HG02840 (cell line): ENCODE measurements at regions not wholly inside any gene's neighbourhood (a gene's known extent, or its start where the extent isn't known, plus 50 kb on each side); places are given as distances from the start of the nearest gene placed in this dataset.

Experiments used
- ATAC-seq: cut with Tn5 transposase; IDR thresholded peaks from one replicate; pipeline ENCODE4 v1.9.1; 2021; ENCODE audit warnings: mild to moderate bottlenecking, moderate library complexity, moderate number of reproducible peaks; ENCODE audit not compliant: unreplicated experiment, low FRiP score

DNA sequence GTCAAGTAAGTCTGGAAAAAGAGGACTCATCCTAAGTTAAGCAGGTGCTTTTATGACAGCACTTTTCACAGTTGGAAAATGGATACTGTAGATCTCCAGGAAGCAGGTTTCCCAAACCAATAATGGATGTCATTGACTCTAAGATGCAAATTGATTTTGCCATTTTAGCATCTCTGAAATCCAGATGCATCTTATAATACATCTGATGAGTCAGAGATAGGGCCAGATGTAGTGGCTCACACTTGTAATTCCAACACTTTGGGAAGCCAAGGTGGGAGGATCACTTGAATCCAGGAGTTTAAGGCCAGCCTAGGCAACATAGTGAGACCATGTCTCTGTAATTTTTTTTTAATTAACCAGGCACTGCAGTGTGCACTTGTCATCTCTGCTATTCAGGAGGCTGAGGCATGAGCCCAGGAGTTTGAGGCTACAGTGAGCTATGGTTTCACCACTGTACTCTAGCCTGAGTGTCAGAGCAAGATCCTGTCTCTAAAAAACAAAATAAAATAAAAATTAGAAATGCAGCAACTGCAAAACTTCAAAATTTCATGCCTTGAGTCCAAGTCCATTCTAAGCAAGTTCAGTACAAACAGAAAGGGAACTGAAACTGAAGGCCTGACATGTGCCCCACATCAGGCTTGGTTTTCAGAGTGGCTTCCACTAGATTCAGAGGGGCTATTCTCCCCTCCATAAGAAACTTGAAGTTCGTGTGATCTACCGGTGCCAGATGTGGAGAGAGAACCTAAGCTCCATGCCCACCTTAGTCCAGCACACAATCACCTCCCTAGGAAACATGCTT lies 267.8 kb upstream of the NCKAP5 start:
- ATAC-seq: no peak

DNA sequence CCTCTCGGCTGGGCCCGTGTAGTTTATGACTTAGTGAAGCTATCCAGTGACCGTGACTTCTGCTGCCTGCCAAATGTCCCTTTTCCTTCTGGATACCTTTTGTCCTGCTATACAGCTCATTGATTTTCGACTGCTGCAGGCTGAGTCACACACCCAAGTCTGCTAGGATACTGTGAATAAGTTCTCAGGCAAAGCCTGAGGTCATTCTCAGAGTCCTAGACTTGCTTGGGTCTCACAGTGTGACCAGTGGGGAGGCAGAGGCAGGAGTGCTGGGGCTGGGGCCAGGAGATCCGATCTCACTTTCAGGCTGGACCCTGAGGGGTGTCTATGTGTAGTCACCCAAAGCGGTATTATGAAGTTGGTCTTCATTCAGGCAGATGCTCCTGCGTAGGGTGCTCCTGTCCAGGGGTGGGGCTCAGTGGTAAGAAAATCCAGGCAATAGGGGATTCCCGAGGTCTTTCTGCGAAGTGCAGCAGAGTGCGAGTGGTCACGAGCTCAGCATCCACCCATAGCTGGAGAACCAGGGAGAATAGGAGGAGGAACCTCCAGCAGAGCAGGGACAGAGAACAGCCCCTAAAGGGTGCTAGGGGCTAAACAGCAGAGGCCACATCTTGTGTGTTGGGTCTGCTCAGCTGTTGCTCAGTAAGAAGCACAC lies 268.6 kb upstream of the NCKAP5 start:
- ATAC-seq: no peak

DNA sequence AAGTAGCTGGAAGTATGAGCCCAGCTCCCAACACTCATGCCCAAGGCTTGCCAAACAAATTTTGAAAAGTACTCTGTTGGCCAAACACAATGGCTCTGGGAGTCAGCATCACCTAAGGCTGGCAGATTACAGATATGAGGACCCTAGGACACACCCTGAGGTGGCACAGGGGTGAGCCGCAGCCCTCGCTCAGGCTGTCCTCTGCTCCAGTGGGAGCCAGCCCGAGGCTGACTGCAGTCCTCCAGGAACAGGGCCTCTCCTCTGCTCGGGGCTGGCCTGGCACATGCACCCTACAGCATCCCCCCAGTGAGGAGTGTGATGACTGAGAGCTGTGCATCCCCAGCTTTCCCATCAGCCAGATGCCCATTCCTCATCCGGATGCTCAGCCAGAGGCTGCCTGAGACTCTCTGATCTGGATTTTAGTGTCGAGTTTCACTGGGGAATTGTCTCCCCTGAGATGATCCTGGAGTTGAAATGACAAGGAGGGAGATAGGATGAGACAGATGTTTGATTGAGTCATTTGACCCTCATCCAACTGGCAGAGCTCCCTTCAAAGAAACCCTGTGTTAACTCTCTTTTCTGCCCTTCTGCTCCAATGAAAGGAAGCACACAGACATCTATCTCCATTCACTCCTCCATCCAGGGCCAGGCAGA lies 269.3 kb upstream of the NCKAP5 start:
- ATAC-seq: no peak

DNA sequence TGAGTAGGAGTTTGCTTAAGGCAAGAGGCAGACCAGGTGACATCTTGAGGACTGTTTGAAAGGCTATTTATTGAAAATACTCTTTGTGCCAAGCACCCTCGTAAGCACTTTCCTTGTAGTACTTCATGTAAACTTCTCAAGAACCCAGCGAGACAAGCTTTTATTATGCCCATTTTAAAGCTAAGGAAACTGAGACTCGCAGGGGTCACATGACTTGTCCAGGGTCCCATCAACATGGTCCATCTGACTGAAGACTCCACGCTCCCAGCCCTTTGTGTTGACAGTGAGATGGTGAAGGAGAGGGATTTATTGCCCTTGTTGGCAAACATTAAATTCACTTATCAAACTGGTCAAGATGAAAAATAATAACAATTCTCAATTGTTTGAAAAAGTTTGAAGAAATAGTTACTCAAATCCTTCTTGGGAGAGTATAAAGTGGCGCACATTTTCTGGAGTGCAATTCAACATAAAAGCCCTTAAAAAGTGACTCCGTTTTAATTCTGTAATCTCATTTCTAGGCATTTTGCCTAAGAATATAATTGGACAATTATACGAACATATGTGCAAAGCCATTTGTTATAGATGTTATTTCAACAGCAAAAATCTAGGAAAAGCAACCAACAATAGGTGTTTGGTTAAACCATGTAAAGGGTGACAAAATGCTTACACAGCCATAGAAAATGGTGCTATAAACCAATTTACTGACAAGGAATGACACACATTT lies 270.5 kb upstream of the NCKAP5 start:
- ATAC-seq: no peak

DNA sequence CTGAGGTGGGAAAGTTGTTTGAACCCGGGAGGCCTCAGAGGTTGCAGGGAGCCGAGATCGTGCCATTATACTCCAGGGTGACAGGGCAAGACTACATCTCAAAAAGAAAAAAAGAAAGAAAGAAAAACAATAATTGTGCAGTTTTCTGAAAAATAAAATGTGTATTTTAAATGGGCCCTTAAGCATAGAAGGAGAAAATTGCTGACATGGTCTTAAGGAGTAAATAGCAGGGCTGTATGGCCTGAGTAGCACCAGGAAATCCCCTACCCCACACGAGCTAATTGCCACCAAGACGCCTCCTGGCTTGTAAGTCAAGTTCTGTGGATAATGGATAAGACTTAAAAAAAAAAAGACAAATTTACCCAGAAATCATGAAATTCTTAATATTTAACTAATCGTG lies 271.4 kb upstream of the NCKAP5 start:
- no peak for ATAC-seq

DNA sequence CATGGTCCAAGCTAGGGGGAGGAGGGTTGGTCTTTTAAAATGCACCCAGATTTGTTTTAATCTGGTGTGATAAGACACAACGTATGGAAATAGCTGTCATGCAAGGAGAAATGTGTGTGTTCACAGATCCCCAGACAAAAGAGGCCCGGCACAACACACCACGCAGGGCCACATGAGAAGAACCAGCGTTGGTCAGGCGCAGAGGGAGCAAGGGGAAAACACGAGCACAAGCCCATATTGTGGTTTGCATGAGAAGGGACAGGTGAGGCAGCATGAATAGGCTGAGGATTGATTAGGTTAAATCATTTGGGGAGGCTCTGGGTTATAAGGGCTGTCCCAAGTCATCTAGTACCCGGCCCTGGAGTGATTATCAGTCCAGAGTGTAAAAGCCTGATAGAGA lies 272.5 kb upstream of the NCKAP5 start:
- no peak for ATAC-seq

DNA sequence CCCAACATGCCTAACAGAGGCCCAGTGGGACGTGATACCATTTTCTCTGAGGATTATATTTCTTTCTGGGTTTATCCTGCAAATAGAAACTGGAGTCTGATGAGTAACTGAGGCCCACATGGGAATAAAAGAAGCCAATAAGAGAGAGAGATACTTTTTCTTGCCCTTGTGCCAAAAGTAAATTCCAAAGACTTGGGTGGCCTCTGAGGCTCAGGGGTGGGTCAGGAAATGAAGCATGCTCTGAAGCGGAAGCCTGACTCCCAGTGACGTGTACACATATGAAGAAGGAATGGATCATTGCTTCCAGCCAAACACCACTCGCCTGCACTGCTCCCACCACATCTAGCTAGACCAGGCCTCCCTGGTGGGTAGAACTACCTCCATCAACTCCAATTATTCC lies 273.6 kb upstream of the NCKAP5 start:
- ATAC-seq: no peak

DNA sequence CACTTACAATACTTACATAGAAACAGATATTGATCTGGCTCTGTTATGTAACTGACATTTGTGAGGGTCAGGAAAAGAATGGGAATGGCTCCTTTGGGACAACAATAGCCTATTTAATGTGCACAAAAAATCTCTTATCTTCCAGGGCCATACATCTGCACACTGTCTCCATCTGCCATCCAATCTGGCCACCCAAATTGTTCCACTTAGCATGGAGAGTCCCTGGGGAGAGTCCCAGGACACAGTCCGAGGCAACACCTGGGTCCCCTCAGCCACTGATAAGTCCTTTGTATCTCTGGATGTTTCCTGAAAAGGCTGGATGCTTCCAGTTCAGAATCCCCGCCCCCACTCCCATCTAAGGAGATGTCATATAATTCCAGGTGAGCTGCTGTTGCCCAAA lies 274.2 kb upstream of the NCKAP5 start:
- ATAC-seq: no peak

DNA sequence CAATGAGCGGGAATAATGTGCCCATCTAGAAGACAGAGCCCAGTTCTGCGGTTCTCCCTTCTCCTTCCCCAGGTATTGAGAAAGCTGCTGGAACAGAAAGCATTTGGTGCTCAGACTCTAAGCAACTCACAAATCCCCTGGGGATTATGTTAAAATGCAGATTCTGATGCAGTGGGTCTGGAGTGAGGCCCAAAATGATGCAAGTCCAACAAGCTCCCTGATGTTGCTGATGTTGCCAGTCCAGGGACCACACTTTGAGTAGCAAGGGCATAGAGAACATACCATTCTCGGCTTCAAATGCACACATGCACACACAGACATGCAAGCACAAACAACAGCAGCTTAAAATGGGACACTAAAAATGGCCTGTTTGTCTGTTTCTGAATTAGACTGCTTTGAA lies 274.8 kb upstream of the NCKAP5 start:
- ATAC-seq: no peak

DNA sequence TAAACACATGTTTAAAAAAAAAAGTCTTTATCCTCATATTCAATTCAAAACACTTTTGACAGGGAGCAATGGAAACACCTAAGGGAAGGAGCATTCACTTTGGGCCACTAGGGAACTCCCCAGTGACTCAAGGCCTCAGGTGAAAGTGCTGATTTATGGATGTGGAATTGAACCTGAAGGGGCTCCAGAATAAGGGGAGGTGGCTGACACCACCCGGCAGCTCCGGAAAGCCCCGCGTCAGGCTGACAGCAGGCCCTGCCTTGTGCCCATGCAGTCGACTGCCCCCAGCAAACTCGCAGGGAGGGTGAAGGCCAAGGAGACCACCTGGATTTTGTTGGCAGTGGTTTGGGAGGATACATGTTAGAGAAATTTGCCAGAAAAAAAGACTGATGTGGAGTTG lies 275.3 kb upstream of the NCKAP5 start:
- no peak for ATAC-seq

DNA sequence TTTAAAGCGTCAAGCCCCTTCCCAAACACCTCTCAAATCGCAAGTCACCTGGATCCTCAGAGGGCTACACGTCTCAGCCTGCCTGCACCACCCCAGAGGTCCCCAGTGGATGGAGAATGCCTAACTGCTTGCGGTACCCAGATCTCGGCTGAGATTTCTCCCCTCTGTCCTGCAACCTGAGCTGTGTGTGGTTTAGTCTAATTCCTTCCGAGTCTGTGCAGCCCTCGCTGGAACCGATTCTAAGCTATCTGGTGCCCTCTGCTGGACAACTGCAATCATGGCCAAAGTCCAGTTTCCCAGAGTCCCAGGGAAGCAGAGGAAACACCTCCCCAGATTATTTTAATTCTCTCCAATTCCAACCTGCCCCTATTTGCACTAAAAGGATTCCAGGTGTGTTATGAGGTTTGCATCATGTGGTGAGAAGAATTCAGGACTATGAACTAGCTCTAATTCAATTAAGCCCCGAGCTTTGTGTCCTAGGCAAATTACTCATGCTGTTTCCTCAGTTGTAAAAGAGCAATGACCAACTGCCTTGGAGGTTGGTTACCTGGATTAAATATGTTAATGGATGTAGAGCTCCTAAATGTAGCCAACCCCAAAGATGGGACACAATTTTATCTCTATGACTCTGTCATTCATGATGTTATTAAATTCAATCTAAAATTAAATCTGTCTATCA lies 276.1 kb upstream of the NCKAP5 start:
- ATAC-seq: no peak

DNA sequence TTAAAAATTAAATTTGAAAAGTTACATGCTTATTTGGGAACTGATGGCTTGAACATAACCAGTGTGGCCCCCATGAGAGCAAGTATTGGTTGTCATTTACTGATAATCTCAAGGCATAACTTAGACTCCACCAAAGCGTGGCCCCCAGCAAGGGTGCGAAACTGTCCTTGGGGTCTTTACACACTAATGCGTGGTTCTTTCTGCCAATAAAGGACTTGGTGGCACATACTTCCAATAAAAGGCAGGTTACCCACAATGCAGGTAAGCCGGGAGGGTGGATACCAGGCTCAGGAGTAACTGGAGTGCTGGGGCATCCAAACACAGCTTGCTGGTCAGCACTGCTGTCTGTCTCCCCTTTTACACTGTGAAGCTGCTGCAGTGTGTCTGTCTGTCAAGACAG lies 278.2 kb upstream of the NCKAP5 start:
- no peak for ATAC-seq

DNA sequence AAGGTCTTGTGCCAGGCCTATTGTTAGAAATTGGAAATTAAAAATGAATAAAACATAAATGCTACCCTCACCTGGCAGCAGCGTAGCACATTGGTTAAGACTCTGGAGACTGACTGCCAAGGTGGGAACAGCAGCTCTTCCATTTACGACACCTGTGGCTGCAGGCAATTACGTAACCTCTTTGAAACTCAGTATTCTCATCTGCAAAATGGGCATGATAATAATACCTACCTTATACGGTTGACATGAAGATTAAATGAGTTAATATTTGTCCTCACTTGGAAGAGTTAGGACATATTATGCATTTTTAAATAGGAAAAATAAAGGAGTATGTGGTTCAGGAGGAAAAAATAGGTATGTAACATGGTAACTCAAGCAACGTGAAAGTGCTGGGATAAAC lies 279.3 kb upstream of the NCKAP5 start:
- no peak for ATAC-seq

DNA sequence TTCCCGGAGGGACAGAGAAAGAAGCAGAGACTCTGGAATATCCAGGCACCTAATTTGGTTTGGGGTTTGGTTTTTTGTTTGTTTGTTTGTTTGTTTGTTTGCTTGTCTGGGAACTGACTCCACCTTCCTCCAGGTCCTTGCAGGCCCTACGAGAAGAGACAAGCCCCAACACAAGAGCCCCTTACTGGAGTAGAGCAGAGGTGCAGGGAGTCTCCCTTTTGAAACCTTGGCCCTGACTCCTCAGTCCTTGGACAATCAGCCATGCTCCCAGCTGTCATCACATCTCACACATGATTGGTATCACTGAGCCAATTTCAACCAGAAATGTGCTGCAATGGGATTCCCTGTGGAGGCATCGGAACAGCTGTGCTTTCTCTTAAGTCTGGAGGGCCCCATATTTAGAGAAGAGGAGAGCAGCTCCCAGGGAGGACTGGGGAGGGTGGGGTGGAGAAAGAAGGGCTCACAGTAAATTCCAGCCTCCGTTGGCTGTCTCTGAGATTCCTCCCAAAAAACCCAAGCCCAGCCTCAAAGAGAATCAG lies 279.9 kb upstream of the NCKAP5 start:
- no peak for ATAC-seq

DNA sequence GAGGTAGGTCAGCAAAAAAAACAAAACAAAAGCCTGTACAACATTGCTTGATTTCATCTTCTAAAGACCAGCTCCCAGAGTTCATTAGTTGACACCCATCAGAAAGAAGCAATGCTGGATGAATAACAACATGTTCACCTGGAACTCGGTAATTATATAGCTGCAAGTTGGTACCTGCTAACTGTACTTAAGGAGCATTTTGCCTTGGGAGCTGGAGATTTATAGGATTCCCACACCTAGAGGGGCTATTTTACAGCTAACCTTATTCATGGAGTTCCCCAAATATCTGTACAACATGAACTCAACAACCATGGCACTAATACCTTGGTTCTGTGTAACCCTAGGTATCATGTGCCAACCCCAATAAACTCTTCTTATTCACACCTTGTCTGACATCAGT lies 281.1 kb upstream of the NCKAP5 start:
- no peak for ATAC-seq

DNA sequence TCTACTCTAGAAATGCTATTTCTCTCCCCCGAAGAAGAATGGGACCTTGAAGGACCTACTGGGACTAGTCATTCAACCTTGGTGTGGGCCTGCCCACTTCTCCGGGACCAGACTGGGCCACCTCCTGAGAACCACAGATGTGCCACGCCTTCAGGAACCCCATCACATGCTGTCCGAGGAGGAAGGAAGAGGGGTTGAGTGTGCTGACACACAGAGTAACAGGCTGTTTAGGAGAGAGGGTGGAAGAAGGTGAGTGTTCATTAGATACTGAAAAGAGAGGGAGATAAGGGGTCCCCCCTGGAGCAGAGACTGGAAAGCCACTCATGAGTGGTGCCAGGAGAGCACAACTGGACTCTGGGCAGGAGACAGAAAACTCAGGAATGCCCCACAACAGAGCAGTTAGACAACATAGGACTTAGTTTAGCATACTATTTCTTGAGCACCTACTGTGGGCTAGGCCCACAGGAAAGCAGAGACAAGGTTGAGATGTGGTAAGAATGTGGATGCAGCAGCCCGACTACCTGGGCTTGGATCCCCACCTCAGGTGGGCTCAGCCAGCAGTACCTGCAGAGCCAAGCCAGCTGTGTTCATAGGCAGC lies 286.4 kb upstream of the NCKAP5 start:
- ATAC-seq: no peak

DNA sequence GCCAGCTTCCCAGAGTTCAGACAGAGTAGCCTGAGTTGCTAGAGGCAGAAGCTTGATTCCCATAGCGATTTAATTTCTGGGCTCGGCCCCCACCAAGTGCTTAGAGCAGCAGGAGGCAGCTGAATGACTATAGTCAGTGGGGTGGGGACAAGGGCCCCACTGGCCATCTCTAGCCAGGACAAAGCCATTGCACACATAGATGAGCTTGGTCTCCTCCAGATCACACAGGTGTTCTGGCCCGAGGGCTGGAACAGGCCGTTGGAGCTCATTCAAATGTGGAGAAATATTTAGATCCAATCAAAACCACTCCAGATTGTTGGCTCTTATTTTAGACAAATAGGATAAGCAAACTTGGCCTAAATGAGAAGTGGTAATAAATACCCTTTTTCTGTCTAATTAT lies 287.3 kb upstream of the NCKAP5 start:
- no peak for ATAC-seq

DNA sequence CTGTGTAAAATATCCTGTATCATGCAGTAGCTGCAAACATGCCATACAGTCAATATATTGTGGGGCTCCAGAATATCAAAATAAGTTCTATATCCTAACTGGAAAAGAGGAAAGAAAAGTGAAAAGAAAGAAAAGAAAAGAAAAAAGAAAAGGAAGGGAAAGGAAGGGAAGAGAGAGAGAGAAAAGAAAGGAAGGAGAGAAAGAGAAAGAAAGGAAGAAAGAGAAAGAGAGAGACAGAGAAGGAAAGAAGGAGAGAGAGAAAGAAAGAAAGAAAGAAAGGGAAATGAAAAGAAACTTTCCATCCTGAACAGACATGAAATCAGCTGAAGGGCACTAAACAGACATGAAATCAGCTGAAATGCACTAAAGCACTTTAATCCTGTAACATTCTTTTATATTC lies 288.4 kb upstream of the NCKAP5 start:
- ATAC-seq: no peak

DNA sequence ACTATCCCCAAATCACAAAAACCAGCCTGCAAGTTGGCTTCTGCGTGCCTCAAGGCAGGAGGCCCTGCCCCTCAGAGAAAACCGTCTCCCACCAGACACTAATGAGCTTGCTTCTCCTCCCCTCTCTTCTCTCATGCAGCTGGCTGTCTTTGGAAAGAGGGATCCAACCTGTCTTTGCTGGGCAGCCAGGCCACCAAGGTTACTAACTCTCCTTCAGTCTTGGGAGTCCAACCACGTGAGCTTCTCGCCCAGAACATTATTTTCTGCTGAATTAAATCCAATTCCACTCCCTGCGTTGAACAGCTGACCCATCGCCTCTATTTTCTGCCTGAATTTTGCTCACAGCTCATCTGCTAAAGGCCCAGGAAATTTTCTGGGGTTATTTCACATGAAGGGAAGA lies 291.3 kb upstream of the NCKAP5 start:
- ATAC-seq: no peak

DNA sequence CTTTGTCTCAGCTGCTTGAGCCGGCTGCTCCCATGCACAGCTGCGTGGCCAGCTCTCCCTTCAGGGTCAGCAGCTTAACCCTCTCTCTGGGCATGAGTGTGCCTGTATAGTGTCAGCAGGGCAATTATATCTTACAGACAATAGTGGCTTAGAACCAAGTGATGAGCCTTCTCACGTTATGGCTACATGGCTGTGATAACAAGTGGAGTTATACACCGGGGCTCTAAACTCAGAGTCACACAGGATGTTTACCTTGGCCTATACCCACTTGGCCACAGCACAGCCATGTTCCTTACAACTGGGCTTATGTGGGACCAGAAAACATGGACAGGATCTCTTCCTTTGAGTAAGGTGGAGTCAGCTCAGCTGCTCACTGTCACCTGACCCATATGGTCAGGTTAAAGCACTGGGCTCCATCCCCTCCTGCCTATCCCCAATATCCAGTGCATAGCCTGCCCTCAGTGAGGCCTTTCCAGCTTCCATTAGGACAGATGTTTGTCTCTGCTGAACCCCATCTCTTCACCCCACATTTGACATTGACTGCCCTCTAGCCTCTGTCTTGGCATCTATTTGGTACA lies 294.2 kb upstream of the NCKAP5 start:
- no peak for ATAC-seq
